ENCODE measurements at regions not wholly inside any gene's neighbourhood (a gene's known extent, or its start where the extent isn't known, plus 50 kb on each side); places are given as distances from the start of the nearest gene placed in this dataset.

GRCh38 chr9:87319656-87320055 lies 178.0 kb upstream of the DAPK1 start:
- no peak overlapping the region for H3K4me3 ChIP-seq (ENCODE audit: low read length)
- Mint-ChIP-seq H3K27me3 (ENCODE audit: low read depth in 2 of 2) (peaks cover 6 to 11% of the 10 kb centered on the region in 2 donors), H3K4me1 (peaks cover 0 to 10% of the 10 kb centered on the region in 2 donors), H3K27ac (no peak overlapping the region), H3K9me3 (no peaks in the 10 kb centered on the region), H3K4me3 (no peak overlapping the region), H3K36me3 (no peaks in the 10 kb centered on the region)
- no peaks in the 10 kb centered on the region for H3K4me1 ChIP-seq (ENCODE audit: control insufficient read depth, insufficient read depth, low read length)
- ATAC-seq (no peak), DNase-seq (no peak)
- H3K36me3 ChIP-seq (ENCODE audit: control insufficient read depth, insufficient read depth, low read length): no peaks in the 10 kb centered on the region
- intact Hi-C loops (cut with micrococcal nuclease): no loop called here
- no peak overlapping the region for H3K27ac ChIP-seq (ENCODE audit: low read length)
- no peaks in the 10 kb centered on the region for H3K27me3 ChIP-seq (ENCODE audit: control insufficient read depth, insufficient read depth, low read length)
- TF ChIP-seq CTCF (IDR thresholded peaks at IDR 0.05): no peak
- no peaks in the 10 kb centered on the region for H3K9me3 ChIP-seq (ENCODE audit: control insufficient read depth, insufficient read depth, low read length)

GRCh38 chr9:87320146-87320884 lies 177.4 kb upstream of the DAPK1 start:
- no peak for TF ChIP-seq CTCF (IDR thresholded peaks at IDR 0.05)
- intact Hi-C loops (cut with micrococcal nuclease): no loop called here
- Mint-ChIP-seq H3K36me3 (no peaks in the 10 kb centered on the region), H3K27ac (no peak overlapping the region), H3K4me1 (peaks cover 0 to 11% of the 10 kb centered on the region in 2 donors), H3K9me3 (no peaks in the 10 kb centered on the region), H3K27me3 (ENCODE audit: low read depth in 2 of 2) (peaks cover 4 to 11% of the 10 kb centered on the region in 2 donors), H3K4me3 (no peak overlapping the region)
- no peak for DNase-seq
- Histone ChIP-seq H3K4me3 (ENCODE audit: low read length) (no peak overlapping the region), H3K27ac (ENCODE audit: low read length) (no peak overlapping the region), H3K4me1 (ENCODE audit: control insufficient read depth, insufficient read depth, low read length) (no peaks in the 10 kb centered on the region), H3K36me3 (ENCODE audit: control insufficient read depth, insufficient read depth, low read length) (no peaks in the 10 kb centered on the region), H3K27me3 (ENCODE audit: control insufficient read depth, insufficient read depth, low read length) (no peaks in the 10 kb centered on the region), H3K9me3 (ENCODE audit: control insufficient read depth, insufficient read depth, low read length) (no peaks in the 10 kb centered on the region)
- ATAC-seq: no peak
- 90% methylated on average over 1 of the region's 2 CpGs for WGBS (ENCODE audit: insufficient coverage)

GRCh38 chr9:87322840-87323635 lies 174.6 kb upstream of the DAPK1 start:
- no peaks in the 10 kb centered on the region for H3K9me3 Mint-ChIP-seq
- no peak for ATAC-seq

More at GRCh38 chr9:87322840-87323635, 174.6 kb upstream of the DAPK1 start:
- Histone ChIP-seq H3K36me3 (ENCODE audit: control insufficient read depth, insufficient read depth, low read length) (no peaks in the 10 kb centered on the region), H3K27ac (ENCODE audit: low read length) (no peak overlapping the region), H3K9me3 (ENCODE audit: control insufficient read depth, insufficient read depth, low read length) (no peaks in the 10 kb centered on the region), H3K4me1 (ENCODE audit: control insufficient read depth, insufficient read depth, low read length) (no peaks in the 10 kb centered on the region), H3K27me3 (ENCODE audit: control insufficient read depth, insufficient read depth, low read length) (no peaks in the 10 kb centered on the region), H3K4me3 (ENCODE audit: low read length) (no peak overlapping the region)
- Mint-ChIP-seq H3K36me3 (no peaks in the 10 kb centered on the region), H3K4me3 (no peak overlapping the region), H3K4me1 (peaks cover 0 to 11% of the 10 kb centered on the region in 2 donors), H3K27ac (no peak overlapping the region), H3K27me3 (ENCODE audit: low read depth in 2 of 2) (peaks cover 11 to 20% of the 10 kb centered on the region in 2 donors)
- no peak for DNase-seq
- no peak for TF ChIP-seq CTCF (IDR thresholded peaks at IDR 0.05)
- intact Hi-C loops (cut with micrococcal nuclease): no loop called here
- WGBS (ENCODE audit: insufficient coverage): 83% methylated on average over 4 of the region's 5 CpGs
